C4-2B (cell line): ENCODE measurements at regions not wholly inside any gene's neighbourhood (a gene's known extent, or its start where the extent isn't known, plus 50 kb on each side); places are given as distances from the start of the nearest gene placed in this dataset.

ENCODE experiments used
- CTCF ChIP-seq: fragments of 450-650 bp; conservative IDR thresholded peaks from 2 replicates; pipeline ENCODE4 v1.5.1; 2017; ENCODE audit warnings: mild to moderate bottlenecking
- ZFX ChIP-seq: fragments of 450-650 bp; IDR thresholded peaks from 2 replicates; pipeline ENCODE4 v1.6.1; 2017

GRCh38 chr12:94736820-94737219 lies 86.5 kb upstream of the TMCC3 start:
- no peak for TF ChIP-seq CTCF
- TF ChIP-seq ZFX: no peak
